ENCODE measurements at regions not wholly inside any gene's neighbourhood (a gene's known extent, or its start where the extent isn't known, plus 50 kb on each side); places are given as distances from the start of the nearest gene placed in this dataset.

DNA sequence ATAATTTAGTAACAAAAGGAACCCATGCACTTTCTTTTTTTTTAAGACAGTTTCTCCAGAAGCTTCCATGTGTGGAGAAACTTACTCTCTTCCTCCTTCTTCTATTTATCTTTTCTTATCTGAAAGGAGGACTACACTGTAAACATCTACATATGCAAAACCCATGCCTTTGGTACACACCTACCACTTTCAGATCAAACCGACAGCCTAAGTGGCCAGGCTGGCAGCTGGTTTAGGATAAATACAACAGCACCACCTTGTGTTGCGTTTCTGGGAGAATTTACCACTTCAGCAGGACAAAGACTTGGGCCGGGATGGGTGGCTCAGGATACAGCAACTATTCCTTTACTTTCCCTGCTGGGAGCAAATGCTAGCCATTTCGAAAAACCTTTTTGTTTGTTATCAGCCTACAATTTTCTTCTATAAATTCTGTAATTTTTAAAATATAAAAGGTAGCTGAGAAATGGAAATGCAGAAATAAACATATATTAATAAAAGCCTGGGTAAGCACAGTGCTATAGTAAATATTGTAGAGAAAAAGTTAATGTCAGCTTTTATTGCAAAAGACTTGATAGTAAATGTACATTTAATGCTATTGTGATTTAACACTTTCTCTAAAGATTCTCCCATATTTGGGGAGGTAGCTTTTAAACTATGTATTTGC lies 94.0 kb upstream of the RFC3 start:
- peak; percentile 79 for DNase-seq

DNA sequence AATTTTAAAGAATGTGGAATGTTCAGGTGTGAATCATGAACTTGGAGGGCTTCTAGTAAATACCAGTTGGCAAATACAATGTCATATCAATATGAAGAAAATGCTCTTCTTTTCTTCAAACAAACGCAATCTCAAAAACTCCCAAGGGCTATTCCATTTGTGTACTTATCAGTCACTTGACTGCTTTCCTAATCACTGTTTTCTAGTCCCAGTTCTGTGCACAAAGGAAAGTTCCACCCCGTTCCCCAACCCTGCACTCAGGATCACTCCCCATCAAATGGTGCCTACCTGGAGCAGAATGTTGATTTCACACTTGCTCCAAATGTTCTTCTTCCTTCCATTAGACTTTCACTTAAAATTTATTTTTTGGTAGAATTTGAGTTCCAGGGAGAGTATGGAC lies 92.6 kb upstream of the RFC3 start:
- no peak for DNase-seq

DNA sequence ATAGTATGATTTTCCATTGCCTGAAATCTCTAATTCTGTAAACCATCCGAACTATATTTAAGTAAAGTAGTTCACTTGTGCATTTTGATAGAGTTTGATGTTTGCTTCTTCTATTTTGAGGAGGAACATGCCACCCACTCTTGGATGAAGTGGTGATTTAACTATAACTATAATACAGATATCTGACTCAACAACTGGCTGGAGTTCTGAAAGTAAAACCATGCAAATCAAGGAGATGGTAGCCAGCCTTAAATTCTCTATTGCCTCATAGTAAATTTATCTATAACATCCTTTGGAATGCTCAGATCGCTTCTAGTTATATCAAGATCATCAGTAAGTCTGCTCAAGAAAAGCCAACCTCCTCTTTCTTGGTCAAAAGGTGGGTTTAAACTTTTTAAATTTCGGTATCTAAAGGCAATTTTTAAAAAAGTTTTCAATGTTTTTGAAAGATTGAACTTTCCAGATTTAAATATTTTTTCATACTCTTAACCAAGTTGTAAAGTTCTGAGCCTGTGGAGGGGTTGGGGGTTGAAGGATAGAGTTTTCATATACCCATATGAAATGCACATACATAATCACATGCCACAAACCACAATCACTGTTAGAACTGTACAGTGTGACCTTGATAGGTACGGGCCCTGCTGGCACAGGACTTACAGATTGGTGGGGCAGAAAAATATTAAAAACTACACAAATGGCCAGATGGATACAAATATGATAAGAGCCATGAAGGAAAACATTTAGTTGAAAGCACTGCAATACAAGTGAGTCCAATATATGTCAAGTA lies 90.5 kb upstream of the RFC3 start:
- peak; percentile 68 for DNase-seq

DNA sequence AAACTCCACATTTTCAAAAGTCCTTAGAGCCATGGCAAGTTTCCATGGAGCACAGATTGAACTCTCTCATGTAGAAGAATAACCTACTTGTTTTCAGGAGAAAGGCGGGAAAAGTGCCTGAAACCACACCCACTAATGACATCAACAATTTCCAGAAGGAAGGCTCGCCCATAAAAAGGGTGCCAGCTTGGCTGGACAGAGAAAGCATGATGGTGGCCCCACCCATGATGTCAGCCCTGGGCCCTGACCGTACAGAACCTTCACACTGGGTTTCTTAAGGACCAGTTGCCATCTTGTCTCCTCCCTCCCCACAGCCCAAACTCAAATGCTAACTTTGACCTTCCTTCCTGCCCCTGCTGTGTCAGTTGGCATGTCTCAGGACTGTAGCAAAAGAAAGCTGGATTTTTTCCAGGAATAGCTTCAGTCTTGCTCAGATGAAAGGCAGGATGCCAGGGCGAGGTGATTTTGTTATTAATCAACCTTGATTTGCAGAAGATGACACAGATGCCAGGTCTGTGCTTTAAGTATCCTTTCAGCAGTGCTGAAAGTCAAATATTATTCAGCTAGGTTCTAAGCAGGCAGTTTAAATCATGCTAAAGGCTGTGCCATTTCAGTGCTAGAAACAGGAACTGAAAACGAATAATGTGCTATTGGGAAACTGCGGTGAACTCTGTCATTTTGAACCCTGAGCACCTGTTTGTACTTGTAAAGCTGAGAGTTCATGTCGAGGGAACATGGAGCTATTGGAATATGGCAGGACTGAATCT lies 89.5 kb upstream of the RFC3 start:
- DNase-seq: peak; percentile 68

DNA sequence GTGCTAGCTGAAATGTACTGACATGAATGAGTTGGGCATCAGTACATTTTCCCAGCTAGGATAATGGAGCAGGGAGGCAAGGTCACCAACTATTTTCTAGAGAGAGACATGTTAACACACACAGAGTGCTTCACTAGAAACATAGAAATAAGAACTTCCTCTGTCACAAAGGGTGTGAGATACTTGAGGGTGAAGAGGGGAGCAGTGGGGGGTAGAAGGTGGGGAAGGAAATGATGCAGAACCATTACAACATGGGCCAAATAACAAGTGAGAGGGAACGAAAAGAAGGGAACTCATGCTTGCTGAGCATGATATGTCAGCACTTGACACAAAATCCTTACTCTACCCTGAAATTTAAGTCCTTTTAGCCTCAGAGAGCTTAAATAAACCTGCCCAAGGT lies 87.8 kb upstream of the RFC3 start:
- DNase-seq: peak; percentile 34

DNA sequence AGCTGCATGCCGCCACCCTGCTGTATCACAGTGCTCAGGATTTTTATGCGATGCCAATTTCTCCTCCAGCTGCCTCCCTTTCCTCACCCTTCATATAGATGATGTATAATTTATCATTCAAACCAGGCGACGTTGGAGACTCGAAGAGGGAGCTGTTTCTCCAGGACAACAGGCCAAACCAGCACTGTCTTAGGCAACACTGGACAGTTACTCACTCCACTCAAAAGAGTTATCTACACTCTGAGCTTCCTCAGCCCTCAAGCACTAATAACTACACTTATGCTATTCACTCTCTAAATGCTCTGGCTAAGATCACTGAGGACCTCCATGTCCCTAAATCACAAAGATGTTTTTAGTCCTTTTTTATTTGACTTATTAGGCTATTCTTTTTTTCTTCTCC lies 87.3 kb upstream of the RFC3 start:
- DNase-seq: peak; percentile 40

DNA sequence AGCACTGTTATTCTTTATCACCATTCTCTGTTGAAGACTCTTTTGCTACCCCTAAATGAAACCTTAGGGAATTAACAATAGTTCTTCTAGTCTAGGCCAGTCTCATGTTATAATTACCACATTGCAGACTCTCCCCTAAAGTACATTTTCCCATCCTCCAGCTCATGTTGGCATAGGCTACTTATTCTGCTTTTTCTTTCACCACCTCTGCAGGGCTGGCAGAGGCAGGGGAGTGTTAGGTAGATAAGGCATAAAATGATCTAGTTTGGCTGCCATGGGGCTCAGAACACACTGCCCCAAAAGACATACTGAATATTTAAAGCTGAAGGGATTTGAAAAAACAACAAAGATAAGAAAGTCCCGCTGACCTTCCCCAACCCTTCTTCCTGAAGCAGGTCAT lies 82.7 kb upstream of the RFC3 start:
- no peak for DNase-seq

DNA sequence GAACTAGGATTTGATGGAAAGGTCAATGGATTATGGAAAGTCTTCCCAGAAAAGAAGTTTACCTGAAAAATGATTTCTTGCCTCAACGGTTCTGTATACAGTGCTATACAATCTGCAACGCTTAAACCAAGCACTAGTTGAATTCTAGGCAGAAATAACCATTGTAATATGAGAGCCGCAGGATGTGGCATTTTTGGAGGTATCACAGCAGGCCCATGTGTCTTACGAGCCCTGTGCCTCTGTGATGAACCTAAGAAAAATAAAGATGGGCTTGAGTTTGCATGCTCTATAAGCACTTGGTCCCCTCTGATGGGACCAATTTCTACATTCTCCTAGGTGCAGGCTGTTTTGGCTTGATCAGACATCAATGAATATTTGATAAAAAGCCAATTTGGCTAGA lies 78.7 kb upstream of the RFC3 start:
- DNase-seq: no peak

DNA sequence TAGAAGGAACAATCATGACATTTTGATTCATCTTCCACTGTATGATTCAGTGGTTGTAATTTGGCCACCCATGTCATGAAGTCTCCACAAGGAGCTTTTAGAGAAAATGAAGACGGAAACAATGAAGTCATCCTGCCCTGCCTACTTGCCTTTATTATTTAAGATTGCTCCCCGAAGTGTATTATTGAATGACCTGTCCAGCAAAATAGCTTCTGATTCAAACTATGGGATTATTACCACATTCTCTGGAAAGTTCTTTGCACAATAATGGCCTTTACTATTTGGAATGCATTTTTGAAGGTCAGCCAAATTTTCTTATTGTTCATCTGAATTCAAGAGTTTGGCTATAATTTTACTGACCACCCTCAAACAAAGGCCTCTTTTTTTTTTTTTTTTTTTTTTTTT lies 77.8 kb upstream of the RFC3 start:
- DNase-seq: peak; percentile 70

DNA sequence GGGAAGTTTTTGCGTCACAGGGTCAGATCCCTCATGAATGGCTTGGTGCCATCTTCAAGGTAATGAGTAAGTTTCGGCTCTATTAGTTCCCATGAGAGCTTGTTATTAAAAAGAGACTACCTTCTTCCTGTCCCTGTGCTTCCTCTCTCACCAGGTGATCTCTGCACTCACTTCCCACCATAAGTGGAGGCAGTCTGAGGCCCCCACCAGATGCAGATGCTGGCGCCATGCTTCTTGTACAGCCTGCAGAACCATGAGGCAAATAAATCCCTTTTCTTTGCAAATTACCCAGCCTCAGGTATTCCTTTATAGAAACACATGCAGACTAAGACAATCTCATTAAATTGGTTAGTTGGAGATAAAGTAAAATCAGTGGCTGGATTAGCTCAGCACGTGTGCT lies 75.6 kb upstream of the RFC3 start:
- no peak for DNase-seq

DNA sequence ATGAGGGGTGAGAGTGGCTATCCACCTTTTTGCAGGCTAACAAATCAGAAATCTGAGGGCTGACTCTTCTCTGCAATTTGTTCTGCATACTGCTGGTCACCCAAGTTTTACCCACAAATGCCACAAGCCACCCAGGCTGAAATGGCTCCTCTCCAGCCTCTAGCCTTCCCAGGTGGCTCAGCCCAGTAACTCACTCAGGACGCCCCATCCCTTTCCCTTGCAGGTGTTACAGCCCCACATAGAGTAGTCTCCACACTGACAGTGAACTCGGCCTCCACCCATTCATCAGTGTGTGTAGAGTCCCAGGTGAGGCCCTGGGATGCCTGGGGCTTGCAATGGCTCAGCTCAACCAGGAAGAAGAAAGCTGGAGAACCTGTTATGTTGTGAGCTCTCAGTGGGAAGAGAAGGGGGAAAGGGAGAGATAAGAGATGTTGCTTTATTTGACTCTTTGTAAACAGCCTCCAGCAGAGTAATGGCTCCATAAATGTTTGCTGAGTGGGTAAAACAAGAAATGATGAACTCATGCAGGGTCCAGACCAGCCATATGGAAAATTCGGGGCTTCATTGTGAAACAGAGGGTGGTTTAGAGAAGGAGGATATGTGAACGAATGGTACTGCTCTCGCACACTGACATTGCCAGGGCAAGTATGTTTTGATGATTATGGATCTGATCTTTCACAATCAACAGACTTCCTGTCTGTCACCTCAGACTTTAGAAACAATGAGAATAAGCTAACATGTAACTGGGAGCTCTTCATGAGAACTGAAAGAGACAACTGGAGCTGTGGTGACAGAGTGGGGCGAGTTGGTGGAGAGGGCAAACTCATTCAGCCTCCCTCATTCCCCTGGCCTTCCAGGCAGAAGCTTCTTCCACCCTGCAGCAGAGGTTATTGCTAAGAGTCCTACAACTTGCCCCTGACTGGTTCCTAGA lies 74.2 kb upstream of the RFC3 start:
- DNase-seq: peak; percentile 61

DNA sequence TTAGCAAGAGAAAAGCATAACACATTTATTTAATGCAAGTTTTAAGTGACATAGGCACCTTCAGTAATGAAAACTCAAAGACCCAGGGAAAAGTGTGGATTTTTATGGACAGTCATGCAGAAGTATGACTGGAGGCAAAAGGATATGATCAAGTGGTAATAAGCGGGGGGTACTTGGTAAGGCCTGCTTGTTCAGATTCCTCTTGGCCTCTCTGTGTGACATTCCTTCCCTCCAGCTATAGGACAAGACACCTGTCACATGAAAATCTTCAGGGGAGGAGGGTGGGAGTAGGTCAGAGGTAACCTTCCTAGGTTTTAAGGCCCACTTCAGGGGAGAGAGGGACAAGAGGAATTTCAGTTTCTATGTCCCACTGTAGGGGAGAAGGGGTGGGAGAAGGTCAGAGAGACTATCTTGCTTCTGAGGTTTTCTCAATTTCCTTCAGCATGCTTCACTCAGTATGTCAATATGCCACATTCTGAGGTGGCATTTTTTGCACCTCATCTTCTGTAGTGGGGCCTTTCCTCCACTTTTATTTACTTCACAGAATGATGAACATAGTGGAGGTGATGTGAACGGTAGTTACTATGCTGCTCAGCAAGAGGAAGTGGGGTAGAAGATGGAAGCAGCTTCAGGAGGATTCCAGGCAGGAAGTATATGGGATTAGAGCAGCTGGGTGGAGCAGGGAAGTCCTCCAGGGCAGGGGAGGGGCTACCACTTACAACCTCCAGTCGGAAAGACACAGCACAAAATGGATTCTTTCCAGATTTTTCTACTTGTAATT lies 73.2 kb upstream of the RFC3 start:
- no peak for DNase-seq

DNA sequence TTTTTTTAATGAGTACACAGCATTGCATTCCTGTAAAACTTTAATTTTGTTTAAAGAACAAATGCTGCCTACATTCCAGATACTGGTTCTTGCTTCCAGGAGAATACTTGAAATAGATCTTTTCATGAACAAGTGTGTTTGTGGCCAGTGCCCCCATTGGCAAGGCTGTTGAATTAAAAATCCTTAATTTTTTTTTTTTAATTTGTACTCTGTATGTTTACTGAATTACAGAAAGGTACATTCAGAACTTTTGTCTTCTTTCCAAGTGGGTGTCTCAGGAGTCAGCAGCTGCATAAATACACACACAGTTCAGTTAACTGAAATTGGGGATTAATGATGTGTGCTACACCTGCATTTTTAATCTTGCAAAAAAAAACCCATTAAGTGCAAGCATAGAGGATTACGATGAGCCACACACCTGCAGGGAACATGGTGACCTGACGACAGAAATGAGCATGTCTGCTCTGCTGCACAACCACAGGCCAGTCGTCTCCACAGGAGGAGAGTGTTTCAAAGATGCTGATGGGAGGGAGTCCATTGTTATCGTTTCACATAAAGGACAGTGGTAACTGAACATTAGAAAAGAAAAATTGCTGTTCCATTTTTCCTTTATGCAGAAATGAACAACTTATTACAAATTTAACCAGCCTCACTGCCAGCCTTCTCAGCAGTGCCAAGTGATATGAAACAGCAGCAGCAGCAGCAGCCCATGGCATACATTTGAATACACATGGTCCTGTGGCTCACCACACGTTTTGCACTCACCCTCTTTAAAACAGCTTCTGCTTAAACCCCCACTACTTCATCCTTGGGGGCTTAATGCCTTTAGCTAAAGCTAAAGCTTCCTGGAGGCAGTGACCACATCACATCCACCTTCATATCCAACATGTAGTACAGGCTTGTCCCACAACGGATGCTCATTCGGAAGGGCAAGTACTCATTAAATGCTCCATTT lies 72.3 kb upstream of the RFC3 start:
- DNase-seq: no peak

DNA sequence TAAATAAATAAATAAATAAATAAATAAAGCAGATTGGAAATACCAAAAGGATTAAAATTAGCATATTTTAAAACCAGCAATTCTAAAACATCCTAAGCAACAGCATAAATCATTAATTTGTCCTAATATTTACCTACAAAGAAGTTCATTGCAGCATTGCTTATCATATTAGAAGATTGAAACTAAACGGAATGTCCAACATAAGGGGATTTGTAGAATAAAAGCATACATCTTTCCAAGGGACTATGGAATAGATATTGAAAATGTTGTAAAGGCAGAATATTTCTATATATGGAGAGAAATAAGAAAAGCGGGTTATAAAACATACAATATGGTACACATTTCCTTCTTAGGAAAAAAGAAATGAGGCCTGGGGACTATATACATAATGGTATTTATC lies 71.1 kb upstream of the RFC3 start:
- no peak for DNase-seq

DNA sequence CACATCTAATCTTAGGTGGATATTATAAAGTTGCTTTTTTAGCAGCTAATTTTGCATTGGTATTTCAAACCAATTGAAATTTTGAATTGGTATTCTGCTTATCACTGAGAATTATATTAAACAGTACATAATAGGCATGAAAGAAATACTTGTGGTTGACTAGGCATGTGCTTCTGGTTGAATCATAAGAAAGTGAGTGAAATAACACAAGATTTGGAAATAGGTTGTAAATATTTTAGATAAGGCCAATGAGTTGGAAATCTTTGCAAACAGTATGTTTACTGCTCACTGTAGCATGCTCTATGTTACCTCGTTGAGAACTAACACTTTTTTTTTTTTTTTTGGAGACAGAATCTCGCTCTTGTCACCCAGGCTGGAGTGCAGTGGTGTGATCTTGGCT lies 66.8 kb upstream of the RFC3 start:
- no peak for DNase-seq

DNA sequence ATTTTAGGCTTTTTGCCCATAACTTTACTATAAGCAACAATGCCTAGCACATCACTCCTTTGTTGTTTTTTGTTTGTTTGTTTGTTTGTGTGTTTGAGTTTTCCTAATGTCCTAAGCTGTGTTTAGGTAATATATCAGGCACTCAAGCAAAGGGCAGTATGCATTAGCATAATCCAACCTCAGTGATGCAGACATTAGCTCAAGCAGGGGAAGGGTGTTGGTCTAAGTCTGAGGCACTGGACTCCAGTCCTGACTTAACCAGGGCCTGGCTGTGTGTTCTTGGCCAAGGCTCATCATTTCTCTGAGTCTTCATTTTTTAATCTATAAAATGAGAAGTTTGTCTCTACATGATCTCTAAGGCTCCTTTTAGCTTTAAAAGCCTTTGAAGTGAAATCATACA lies 65.9 kb upstream of the RFC3 start:
- DNase-seq: no peak

DNA sequence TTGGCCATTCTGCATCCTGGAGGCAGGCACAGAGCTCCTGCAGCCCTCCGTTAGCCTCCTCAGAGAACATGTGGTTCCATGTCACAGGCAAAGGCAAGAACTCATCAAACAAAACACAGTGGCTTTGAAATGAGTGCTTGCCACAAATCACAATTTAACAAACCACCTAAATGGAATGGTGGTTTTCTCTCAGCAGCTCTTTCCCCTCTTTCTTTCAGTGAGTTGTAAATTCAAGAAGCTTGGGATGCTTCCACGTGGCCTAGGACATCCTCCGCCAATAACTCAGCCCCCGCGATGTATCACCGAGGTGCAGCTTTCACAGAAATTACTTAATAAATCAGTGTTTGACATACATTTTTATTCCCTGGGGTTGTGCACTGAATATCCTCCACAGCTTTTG lies 65.4 kb upstream of the RFC3 start:
- no peak for DNase-seq

DNA sequence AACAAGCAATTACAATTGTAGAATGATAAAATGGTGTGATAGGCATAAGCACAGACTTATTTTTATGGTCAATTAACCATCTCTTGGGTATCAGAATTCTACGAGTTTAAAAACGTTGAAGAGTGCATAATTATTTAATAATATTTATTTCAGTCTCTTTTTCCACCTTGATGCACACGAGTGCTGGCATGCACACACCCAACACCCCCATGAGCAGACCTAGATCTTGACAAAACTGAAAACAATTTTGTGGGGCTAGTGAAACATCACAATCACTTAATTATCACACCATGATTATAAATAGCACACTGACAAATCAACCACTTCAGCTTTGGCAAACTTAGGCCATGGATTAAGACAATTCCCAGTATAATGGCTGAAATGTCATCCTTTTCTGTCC lies 61.0 kb upstream of the RFC3 start:
- DNase-seq: no peak

DNA sequence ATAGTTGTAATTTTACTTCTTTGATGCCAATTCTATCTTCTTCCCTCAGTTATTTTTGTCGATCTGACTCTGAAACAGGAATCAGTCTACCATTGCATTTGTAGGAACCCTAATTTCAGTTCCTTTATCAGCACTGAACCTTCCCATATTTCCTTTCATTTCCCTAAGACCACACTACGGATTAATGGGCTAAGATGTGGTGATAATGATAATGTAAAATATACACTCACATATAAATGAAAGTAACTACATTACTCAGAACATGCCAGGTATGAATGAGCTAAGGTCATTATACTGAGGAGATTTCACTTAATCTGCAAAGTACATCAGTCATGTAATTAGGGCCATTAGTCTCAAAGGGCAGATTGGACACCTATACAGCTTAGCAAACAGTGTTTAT lies 60.2 kb upstream of the RFC3 start:
- DNase-seq: peak; percentile 27

DNA sequence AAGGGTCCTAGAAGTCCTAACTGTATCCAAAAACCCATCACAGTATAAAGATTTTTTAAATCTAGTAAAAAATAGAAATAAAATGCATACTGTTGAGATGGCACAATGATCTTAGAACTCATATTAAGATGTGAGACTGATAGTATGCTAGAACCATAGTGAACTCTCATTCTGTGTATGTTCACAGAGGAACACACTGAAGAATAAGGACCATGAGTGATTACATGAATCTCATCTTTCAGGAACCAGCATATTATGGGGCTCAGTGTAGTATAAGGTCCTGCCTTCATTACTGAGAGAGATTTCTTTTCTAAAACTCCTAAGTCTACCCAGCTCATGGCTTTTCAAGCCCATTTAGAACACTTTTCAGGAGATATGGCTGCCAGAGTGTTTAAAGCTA lies 59.8 kb upstream of the RFC3 start:
- no peak for DNase-seq

DNA sequence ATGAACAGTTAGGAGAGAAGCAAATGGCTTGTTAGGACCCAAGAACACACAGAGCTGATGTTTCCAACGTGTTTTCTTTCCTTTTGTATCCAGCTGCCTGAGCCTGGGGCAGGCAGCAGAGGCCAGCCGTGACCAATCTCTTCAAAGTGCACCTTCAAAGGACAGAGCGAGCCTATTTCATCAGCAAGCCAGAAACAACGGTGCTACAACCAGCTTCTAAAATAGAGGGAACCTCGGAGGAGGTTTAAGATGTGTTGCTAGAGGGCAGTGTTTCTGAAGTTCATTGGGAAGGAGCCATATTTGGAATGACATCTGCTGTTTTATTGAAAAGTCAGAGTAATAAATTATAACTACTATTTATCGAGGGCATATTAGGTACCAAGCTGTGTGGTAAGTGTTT lies 56.2 kb upstream of the RFC3 start:
- no peak for DNase-seq

Measured in suppressor macrophage treated with lipopolysaccharide for 4 hours (primary cell).